Urinary bladder (tissue), 3 donors: ENCODE measurements at regions not wholly inside any gene's neighbourhood (a gene's known extent, or its start where the extent isn't known, plus 50 kb on each side); places are given as distances from the start of the nearest gene placed in this dataset.
"Not testable (repeated sequence)": the region's sequence is repeated elsewhere in the genome, so short reads cannot be mapped to it uniquely, and the experiment has no call there.

Experiments
- DNase-seq: peaks from one replicate; pipeline ENCODE4 v3.0.0-alpha.2; 2015; ENCODE audit errors: extremely low spot score
- H3K27ac ChIP-seq: one replicate; pipeline ENCODE4 v1.5.1; 2013; ENCODE audit warnings: low read depth, mild to moderate bottlenecking, moderate library complexity
- H3K36me3 ChIP-seq: one replicate; pipeline ENCODE4 v1.6.1; 2013; ENCODE audit warnings: mild to moderate bottlenecking, moderate library complexity; ENCODE audit not compliant: insufficient read depth
- H3K4me1 ChIP-seq: one replicate; pipeline ENCODE4 v1.6.1; 2013; ENCODE audit warnings: mild to moderate bottlenecking, moderate library complexity; ENCODE audit not compliant: insufficient read depth
- H3K4me3 ChIP-seq: one replicate; pipeline ENCODE4 v1.5.1; 2013; ENCODE audit warnings: low read depth, low read length
- WGBS: extraction: QIAGEN DNeasy Blood & Tissue Kit; methylation state at CpG from one replicate; pipeline ENCODE4 v1.1.7; 2013; 5-methylcytosine and 5-hydroxymethylcytosine counted together
- donor health status: healthy with polysubstance abuse.
- donor health status: healthy.

DNA sequence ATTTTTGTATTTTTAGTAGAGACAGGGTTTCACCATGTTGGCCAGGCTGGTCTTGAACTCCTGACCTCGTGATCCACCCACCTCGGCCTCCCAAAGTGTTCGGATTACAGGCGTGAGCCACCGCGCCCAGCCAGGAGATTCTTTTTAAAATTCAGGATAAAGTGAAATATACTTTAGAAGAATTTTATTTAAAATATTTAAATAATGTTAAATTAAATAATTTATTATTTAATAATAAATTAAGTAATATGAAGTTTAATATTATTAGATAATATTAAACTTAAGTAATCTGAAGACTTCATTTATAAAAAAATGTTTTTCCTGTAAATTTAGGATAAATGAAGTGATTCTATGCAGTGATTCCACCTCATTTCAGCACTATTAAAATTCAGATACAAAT is 175.2 kb upstream of the NANOGP8 start:
- H3K36me3 ChIP-seq, H3K4me3 ChIP-seq, H3K27ac ChIP-seq, DNase-seq, H3K4me1 ChIP-seq: not testable (repeated sequence)
- 96% methylated on average over 6 of the region's 6 CpGs for whole genome bisulfite sequencing

DNA sequence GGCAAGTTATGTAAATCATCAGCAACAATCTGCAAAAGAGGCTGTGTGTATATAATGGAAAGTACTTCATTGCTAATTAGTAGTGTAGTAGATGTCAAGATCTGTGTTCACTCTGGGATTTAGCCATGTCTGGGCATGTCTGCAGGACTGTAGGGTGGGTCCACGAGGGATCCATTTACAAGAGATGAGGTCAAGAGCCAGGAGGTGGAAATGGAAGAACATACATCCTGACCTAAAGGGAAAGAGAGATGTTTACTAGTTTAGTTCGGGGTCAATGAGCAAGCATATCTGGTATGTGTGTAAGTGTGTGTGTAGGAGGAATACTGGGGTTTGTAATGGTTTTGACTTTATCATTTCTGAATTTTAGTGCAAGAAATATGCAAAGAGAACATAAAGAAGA is 171.5 kb upstream of the NANOGP8 start:
- no peaks in the 10 kb centered on the region for H3K4me1 ChIP-seq
- no peak overlapping the region for H3K27ac ChIP-seq
- no peak for DNase-seq
- no peak overlapping the region for H3K4me3 ChIP-seq
- H3K36me3 ChIP-seq = no peaks in the 10 kb centered on the region
- 68% methylated on average over 2 of the region's 2 CpGs for WGBS

DNA sequence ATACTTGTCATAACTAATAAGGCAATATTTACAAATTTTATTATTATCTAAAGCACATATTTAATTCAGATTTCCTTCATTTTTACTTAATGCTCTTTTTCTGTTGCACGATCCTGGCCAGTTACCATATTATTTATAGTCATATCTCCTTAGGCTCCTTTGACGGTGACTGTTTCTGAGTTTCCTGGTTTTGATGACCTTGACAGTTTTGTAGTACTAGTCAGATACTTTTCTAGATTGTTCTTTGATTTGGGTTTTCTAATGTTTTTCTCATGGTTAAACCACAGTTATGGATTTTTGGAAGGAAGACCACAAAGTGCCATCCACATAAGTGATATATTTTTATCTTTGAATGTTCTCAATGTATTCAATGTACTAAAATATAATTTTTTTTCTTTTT is 171.0 kb upstream of the NANOGP8 start:
- DNase-seq = no peak
- Histone ChIP-seq H3K36me3 (no peaks in the 10 kb centered on the region), H3K4me3 (no peak overlapping the region), H3K27ac (no peak overlapping the region), H3K4me1 (no peaks in the 10 kb centered on the region)
- 42% methylated on average over 2 of the region's 2 CpGs for WGBS

DNA sequence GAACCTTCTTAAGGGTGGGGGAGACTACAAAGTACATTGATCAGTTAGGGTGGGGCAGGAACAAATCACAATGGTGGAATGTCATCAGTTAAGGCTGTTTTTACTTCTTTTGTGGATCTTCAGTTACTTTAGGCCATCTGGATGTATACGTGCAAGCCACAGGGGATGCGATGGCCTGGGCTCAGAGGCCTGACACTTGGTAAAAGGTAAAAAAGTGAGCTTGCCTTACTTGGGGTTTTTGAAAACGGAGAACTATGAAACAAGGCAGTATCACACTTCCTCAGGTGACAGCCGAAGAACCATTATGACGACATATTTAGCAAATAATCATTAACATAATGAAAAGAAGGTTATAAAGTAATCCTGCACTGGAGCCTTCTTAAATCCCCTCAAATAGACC is 169.8 kb upstream of the NANOGP8 start:
- not testable (repeated sequence) for H3K27ac ChIP-seq, DNase-seq, H3K4me3 ChIP-seq, H3K36me3 ChIP-seq, H3K4me1 ChIP-seq
- 94% methylated on average over 5 of the region's 5 CpGs for WGBS

DNA sequence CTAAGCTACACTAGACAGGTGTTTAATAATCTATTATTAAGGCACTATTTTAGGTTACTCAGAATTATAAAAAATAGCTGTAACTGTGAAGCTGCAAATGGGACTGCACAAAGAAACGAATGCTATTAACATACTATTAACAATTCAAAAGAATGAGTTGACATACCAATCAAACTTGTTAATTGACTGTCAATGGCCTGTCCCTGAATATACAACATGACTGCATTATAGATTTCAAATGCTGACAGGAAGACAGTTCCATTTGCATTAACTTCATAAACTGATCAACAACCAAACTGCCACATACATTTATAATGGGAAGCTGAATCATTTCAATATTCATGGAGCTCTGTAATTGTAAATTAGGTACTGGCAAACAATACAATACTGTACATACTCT is 169.0 kb upstream of the NANOGP8 start:
- no peak overlapping the region for H3K27ac ChIP-seq
- H3K36me3 ChIP-seq = no peaks in the 10 kb centered on the region
- WGBS = 67% methylated on average over 1 of the region's 1 CpG
- no peak for DNase-seq
- no peaks in the 10 kb centered on the region for H3K4me1 ChIP-seq
- H3K4me3 ChIP-seq = no peak overlapping the region

DNA sequence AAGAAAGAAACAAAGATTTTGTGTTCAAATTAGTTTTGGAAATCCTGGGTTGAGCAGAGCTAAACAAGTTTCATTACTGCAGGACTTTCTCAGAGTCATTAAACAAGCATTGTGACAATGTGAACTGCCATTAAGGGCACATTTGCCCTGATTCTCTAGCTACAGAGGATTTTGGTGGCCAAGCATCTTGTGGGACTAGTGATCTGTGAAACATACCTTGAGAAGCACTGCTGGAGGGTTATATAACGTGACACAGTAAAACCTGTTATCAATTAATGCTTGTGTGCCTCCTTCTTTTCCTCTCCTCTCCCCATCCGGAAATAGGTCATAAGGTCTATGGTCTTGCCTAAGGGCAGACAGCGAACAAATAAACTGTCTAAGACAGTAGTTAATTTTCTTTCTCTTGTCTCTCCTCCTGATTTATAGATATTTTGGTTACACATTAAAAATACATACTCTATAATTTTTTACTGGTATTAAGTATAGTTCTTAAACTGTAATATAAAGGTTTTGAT is 167.3 kb upstream of the NANOGP8 start:
- H3K4me1 ChIP-seq = no peaks in the 10 kb centered on the region
- no peak for DNase-seq
- H3K36me3 ChIP-seq = no peaks in the 10 kb centered on the region
- H3K4me3 ChIP-seq = no peak overlapping the region
- no peak overlapping the region for H3K27ac ChIP-seq
- WGBS = 90% methylated on average over 3 of the region's 3 CpGs

DNA sequence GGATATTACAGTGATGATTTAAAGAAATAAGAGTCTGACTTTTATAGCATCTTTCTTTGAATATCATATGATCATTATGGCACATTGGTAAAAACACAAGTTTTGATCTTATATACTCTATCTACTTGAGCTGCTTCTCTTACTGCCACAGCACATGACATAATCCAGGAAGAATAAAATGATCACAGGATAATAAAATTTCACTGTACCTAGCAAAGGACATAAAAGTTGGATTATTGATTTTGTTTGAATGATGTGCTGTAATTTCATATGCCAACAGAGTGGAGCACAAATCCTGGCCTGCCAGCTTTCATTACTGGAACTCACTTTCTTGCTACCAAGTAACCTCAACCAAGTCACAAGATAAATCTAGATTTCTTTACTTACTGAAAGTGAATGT is 162.1 kb upstream of the NANOGP8 start:
- Histone ChIP-seq H3K27ac (no peak overlapping the region), H3K36me3 (no peaks in the 10 kb centered on the region), H3K4me3 (no peak overlapping the region), H3K4me1 (no peaks in the 10 kb centered on the region)
- no peak for DNase-seq

DNA sequence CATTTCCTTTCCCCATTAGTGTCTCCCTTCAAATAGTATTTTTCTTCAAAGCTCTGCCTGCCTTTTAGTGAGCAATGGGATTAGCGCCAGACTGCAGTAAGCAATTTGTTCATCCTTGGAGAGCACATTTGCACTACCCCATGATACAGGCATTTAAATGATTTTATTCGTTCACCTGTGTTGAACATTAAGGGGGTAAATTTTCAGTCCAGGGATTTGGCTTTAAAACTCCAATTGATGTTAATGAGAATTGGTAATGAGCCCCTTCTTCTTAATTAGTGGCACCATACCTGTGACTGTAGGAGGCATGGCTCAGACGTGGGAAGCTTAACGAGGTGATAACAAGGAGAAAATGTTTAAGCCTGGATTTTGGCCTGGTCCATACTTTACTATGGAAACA is 161.4 kb upstream of the NANOGP8 start:
- DNase-seq = no peak
- no peaks in the 10 kb centered on the region for H3K36me3 ChIP-seq
- H3K4me3 ChIP-seq = no peak overlapping the region
- H3K4me1 ChIP-seq = no peaks in the 10 kb centered on the region
- H3K27ac ChIP-seq = no peak overlapping the region
- 86% methylated on average over 4 of the region's 4 CpGs for WGBS

DNA sequence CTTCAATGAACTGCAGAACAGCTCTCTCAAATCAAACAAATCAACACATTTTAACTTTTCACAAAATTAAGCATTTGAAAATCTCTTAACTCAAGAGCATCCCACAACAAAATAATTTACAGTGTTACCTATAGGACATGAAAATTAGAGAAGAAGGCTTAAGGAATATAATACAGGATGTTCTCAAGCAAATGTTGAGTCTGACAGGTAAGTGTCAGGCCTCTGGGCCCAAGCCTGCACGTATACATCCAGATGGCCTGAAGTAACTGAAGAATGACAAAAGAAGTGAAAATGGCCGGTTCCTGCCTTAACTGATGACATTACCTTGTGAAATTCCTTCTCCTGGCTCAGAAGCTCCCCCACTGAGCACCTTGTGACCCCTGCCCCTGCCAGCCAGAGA is 160.6 kb upstream of the NANOGP8 start:
- WGBS = 63% methylated on average over 2 of the region's 2 CpGs
- not testable (repeated sequence) for DNase-seq, H3K4me3 ChIP-seq

DNA sequence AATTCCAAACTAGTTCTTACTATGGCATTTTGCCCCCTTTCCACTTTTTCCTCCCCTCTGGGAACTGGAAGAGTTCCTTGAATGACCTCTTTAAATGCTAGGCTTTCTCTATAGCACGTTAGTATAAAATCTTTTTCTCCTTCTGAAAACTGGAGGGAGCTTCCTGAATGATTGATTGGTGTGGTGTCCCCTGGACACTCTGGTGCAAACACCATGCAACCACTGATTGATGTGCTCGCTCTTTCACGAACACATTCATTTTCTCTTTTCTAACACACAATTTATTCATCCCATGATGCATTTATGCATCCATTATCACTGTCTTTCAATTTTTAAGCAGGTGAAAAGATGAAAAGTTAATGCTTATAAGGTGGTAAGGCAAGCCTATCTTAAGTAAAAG is 159.1 kb upstream of the NANOGP8 start:
- 87% methylated on average over 3 of the region's 3 CpGs for WGBS
- Histone ChIP-seq H3K4me3 (no peak overlapping the region), H3K36me3 (no peaks in the 10 kb centered on the region), H3K27ac (no peak overlapping the region), H3K4me1 (no peaks in the 10 kb centered on the region)
- no peak for DNase-seq

More for the DNA sequence above, 160.6 kb upstream of the NANOGP8 start:
- H3K27ac ChIP-seq, H3K4me1 ChIP-seq, H3K36me3 ChIP-seq: not testable (repeated sequence)

DNA sequence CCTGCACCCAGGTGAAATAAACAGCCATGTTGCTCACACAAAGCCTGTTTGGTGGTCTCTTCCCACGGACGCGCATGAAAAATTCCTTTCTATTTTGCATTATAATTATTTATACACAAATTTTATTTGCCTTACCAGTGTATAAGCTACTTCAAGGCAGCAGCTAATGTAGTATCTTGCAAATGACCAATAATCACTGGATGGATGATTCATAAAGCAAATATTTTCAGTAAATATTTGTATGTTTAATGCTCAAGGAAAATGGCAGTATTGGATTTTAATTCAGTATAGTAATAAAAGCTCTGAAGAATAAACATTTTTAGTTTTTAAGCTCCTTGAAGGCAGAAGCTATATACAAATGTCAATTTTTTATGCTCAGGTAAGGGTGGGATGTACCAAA is 158.7 kb upstream of the NANOGP8 start:
- Histone ChIP-seq H3K36me3 (no peaks in the 10 kb centered on the region), H3K27ac (no peak overlapping the region), H3K4me3 (no peak overlapping the region), H3K4me1 (no peaks in the 10 kb centered on the region)
- 98% methylated on average over 3 of the region's 3 CpGs for WGBS
- no peak for DNase-seq

DNA sequence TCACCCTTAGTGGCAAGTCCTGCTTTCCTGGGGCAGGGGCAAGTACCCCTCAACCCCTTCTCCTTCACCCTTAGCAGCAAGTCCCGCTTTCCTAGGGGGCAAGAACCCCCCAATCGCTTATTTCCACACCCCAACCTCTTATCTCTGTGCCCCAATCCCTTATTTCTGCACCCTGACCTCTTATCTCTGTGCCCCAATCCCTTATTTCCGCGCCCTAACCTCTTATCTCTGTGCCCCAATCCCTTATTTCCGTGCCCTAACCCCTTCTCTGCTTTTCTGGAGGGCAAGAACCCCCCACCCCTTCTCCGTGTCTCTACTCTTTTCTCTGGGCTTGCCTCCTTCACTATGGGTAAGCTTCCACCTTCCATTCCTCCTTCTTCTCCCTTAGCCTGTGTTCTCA is 154.6 kb upstream of the NANOGP8 start:
- H3K27ac ChIP-seq, H3K4me1 ChIP-seq, H3K4me3 ChIP-seq, H3K36me3 ChIP-seq, DNase-seq: not testable (repeated sequence)
- 94% methylated on average over 6 of the region's 6 CpGs for WGBS

DNA sequence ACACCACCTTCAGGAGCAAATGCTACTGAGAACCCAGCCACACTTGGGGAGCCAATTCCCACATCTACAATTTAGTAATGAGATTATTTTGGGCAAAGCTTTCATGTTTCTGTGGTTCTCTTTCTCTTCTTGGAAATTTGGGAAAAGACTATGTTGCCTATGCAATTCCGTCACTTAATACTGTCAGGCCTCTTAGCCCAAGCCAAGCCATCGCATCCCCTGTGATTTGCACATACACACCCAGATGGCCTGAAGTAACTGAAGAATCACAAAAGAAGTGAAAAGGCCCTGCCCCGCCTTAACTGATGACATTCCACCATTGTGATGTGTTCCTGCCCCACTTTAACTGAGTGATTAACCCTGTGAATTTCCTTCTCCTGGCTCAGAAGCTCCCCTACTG is 153.4 kb upstream of the NANOGP8 start:
- DNase-seq, H3K36me3 ChIP-seq: not testable (repeated sequence)
- 99% methylated on average over 3 of the region's 3 CpGs for WGBS

DNA sequence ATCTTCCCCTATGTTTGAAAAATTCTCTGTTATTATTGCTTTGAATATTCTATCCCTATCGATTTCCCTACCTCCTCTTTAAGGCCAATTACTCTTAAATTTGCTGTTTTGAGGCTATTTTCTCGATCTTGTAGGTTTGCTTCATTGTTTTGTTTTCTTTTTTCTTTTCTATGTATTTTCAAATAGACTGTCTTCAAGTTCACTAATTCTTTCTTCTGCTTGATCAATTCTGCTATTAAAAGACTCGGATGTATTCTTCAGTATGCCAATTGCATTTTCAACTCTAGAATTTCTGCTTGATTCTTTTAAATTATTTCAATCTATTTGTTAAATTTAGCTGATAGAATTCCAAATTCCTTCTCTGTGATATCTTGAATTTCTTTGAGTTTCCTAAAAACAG is 144.0 kb upstream of the NANOGP8 start:
- DNase-seq = no peak
- Histone ChIP-seq H3K36me3 (no peaks in the 10 kb centered on the region), H3K4me1 (no peaks in the 10 kb centered on the region), H3K4me3 (no peak overlapping the region), H3K27ac (no peak overlapping the region)
- WGBS = 90% methylated on average over 3 of the region's 3 CpGs

More for the DNA sequence above, 153.4 kb upstream of the NANOGP8 start:
- not testable (repeated sequence) for H3K27ac ChIP-seq, H3K4me1 ChIP-seq, H3K4me3 ChIP-seq

DNA sequence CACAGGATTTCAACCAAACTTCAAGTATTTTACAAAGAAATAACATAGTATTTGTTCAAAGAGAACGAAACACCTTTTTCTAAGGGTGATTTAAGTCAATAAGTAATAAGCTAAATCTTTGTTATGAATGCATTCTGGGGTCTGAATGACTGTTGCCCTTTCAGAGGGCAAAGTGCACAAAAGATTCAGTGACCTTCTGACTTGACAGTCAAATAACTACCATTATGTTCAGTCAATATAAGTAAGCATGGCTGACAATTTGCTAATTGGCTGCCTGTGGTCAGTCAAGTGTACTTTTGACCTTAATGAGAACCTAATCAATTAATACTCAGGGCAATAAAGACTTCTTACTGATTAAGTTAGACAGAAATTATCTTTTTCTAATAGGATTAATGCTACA is 133.1 kb upstream of the NANOGP8 start:
- Histone ChIP-seq H3K4me1 (no peaks in the 10 kb centered on the region), H3K27ac (no peak overlapping the region), H3K4me3 (no peak overlapping the region), H3K36me3 (no peaks in the 10 kb centered on the region)
- DNase-seq = no peak
- WGBS = 99% methylated on average over 1 of the region's 1 CpG
